ENCODE measurements at regions not wholly inside any gene's neighbourhood (a gene's known extent, or its start where the extent isn't known, plus 50 kb on each side); places are given as distances from the start of the nearest gene placed in this dataset.

GRCh38 chr12:59149995-59150642 is 229.8 kb upstream of the LRIG3 start:
- TF ChIP-seq ZNF274 (IDR thresholded peaks at IDR 0.05; ENCODE audit: low read depth, low read length) (no peak), YY1 (IDR thresholded peaks at IDR 0.05; ENCODE audit: insufficient read depth, insufficient read length) (no peak)

Measured in NT2/D1 (cell line).